CD4-positive, alpha-beta T cell treated with Interleukin-4 for 4 hours (primary cell): ENCODE measurements at regions not wholly inside any gene's neighbourhood (a gene's known extent, or its start where the extent isn't known, plus 50 kb on each side); places are given as distances from the start of the nearest gene placed in this dataset.

ENCODE experiments used
- DNase-seq: peaks from one replicate; pipeline ENCODE4 v3.0.0-alpha.2; 2020

GRCh38 chr1:47555841-47556560 lies 118.2 kb downstream of the FOXD2 start:
- no peak for DNase-seq

GRCh38 chr1:47557066-47557465 lies 119.2 kb downstream of the FOXD2 start:
- DNase-seq = no peak

GRCh38 chr1:47558601-47559593 lies 121.1 kb downstream of the FOXD2 start:
- DNase-seq = no peak

- no peak for DNase-seq
Observed at GRCh38 chr1:47559944-47560695, 122.3 kb downstream of the FOXD2 start.

GRCh38 chr1:47561523-47562007 lies 123.7 kb downstream of the FOXD2 start:
- no peak for DNase-seq

GRCh38 chr1:47562147-47562546 lies 124.3 kb downstream of the FOXD2 start:
- no peak for DNase-seq

- DNase-seq = no peak
Observed at GRCh38 chr1:47562799-47563198, 125.0 kb downstream of the FOXD2 start.

GRCh38 chr1:47563201-47563600 lies 125.4 kb downstream of the FOXD2 start:
- DNase-seq = no peak

GRCh38 chr1:47564570-47564969 lies 126.7 kb downstream of the FOXD2 start:
- no peak for DNase-seq

GRCh38 chr1:47565092-47565491 lies 127.2 kb downstream of the FOXD2 start:
- DNase-seq = no peak

- DNase-seq = no peak
Observed at GRCh38 chr1:47565676-47566075, 127.8 kb downstream of the FOXD2 start.

GRCh38 chr1:47568763-47569162 lies 130.9 kb downstream of the FOXD2 start:
- DNase-seq = no peak

GRCh38 chr1:47569261-47569660 lies 131.4 kb downstream of the FOXD2 start:
- DNase-seq = no peak

GRCh38 chr1:47569681-47570470 lies 132.0 kb downstream of the FOXD2 start:
- no peak for DNase-seq

- DNase-seq = no peak
Observed at GRCh38 chr1:47571161-47571560, 133.3 kb downstream of the FOXD2 start.

GRCh38 chr1:47571952-47572351 lies 134.1 kb downstream of the FOXD2 start:
- DNase-seq = no peak

GRCh38 chr1:47572731-47573430 lies 135.0 kb downstream of the FOXD2 start:
- no peak for DNase-seq

- DNase-seq = no peak
Observed at GRCh38 chr1:47574451-47575165, 136.8 kb downstream of the FOXD2 start.

GRCh38 chr1:47575855-47576757 lies 138.3 kb downstream of the FOXD2 start:
- DNase-seq = no peak

GRCh38 chr1:47576758-47577115 lies 138.9 kb downstream of the FOXD2 start:
- no peak for DNase-seq
